RWPE2 (cell line): ENCODE measurements at regions not wholly inside any gene's neighbourhood (a gene's known extent, or its start where the extent isn't known, plus 50 kb on each side); places are given as distances from the start of the nearest gene placed in this dataset.

Source experiments
- ATAC-seq: fragments of 200-7000 bp; cut with Tn5 transposase; 3 replicates; pipeline ENCODE4 v1.9.1; 2021; ENCODE audit warnings: low read depth
- DNase-seq: peaks from one replicate; pipeline ENCODE4 v3.0.0-alpha.2; 2020; ENCODE audit warnings: low spot score
- H3K27ac ChIP-seq: fragments of 450-650 bp; 2 replicates; pipeline ENCODE4 v1.5.1; 2017; ENCODE audit warnings: mild to moderate bottlenecking; ENCODE audit not compliant: poor library complexity, severe bottlenecking
- H3K27me3 ChIP-seq: fragments of 250-450 bp; sonication (Bioruptor Pico); 2 replicates; pipeline ENCODE4 v1.5.1; 2021; ENCODE audit warnings: mild to moderate bottlenecking, moderate library complexity; ENCODE audit not compliant: insufficient read depth, poor library complexity, severe bottlenecking
- H3K36me3 ChIP-seq: fragments of 250-450 bp; sonication (Bioruptor Pico); 2 replicates; pipeline ENCODE4 v1.5.1; 2020; ENCODE audit warnings: low read depth, mild to moderate bottlenecking, moderate library complexity
- H3K4me1 ChIP-seq: fragments of 250-450 bp; sonication (Bioruptor Pico); 2 replicates; pipeline ENCODE4 v1.5.1; 2021; ENCODE audit warnings: mild to moderate bottlenecking, moderate library complexity; ENCODE audit not compliant: insufficient read depth, poor library complexity, severe bottlenecking
- H3K4me3 ChIP-seq: fragments of 250-450 bp; sonication (Bioruptor Pico); 2 replicates; pipeline ENCODE4 v1.5.1; 2021; ENCODE audit warnings: mild to moderate bottlenecking, moderate library complexity; ENCODE audit not compliant: severe bottlenecking
- H3K9me3 ChIP-seq: fragments of 250-450 bp; sonication (Bioruptor Pico); 2 replicates; pipeline ENCODE4 v1.5.1; 2021; ENCODE audit warnings: mild to moderate bottlenecking, moderate library complexity; ENCODE audit not compliant: severe bottlenecking
- CTCF ChIP-seq: fragments of 450-650 bp; IDR thresholded peaks from one replicate; pipeline ENCODE4 v1.5.1; 2017; ENCODE audit warnings: mild to moderate bottlenecking, moderate library complexity; ENCODE audit not compliant: poor library complexity, severe bottlenecking

- no peak overlapping the region for H3K27ac ChIP-seq
- DNase-seq (no peak), ATAC-seq (no peak)
- no peak overlapping the region for H3K4me3 ChIP-seq
- no peaks in the 10 kb centered on the region for H3K27me3 ChIP-seq
- H3K4me1 ChIP-seq: no peaks in the 10 kb centered on the region
- H3K9me3 ChIP-seq: no peaks in the 10 kb centered on the region
- no peak for TF ChIP-seq CTCF
- H3K36me3 ChIP-seq: no peaks in the 10 kb centered on the region
These were observed 56.3 kb upstream of the NCKAP5 start for GRCh38 chr2:133624551-133624950.

- no peaks in the 10 kb centered on the region for H3K4me1 ChIP-seq
- no peaks in the 10 kb centered on the region for H3K27me3 ChIP-seq
- no peaks in the 10 kb centered on the region for H3K9me3 ChIP-seq
- DNase-seq (no peak), ATAC-seq (no peak)
- no peak overlapping the region for H3K4me3 ChIP-seq
- H3K27ac ChIP-seq: no peak overlapping the region
- TF ChIP-seq CTCF: no peak
- no peaks in the 10 kb centered on the region for H3K36me3 ChIP-seq
These were observed 59.5 kb upstream of the NCKAP5 start for GRCh38 chr2:133627741-133628140.

GRCh38 chr2:133633309-133633708 lies 65.0 kb upstream of the NCKAP5 start:
- TF ChIP-seq CTCF: no peak
- Histone ChIP-seq H3K9me3 (no peaks in the 10 kb centered on the region), H3K27ac (no peak overlapping the region), H3K4me3 (no peak overlapping the region), H3K27me3 (no peaks in the 10 kb centered on the region), H3K4me1 (no peaks in the 10 kb centered on the region), H3K36me3 (no peaks in the 10 kb centered on the region)
- ATAC-seq (no peak), DNase-seq (no peak)

GRCh38 chr2:133633881-133634409 lies 65.7 kb upstream of the NCKAP5 start:
- H3K36me3 ChIP-seq: no peaks in the 10 kb centered on the region
- H3K9me3 ChIP-seq: no peaks in the 10 kb centered on the region
- H3K4me1 ChIP-seq: no peaks in the 10 kb centered on the region
- H3K27ac ChIP-seq: no peak overlapping the region
- ATAC-seq (no peak; the same call in 2 of the 3 replicates), DNase-seq (no peak)
- no peaks in the 10 kb centered on the region for H3K27me3 ChIP-seq
- no peak overlapping the region for H3K4me3 ChIP-seq
- no peak for TF ChIP-seq CTCF

- Histone ChIP-seq H3K9me3 (no peaks in the 10 kb centered on the region), H3K4me1 (no peaks in the 10 kb centered on the region), H3K27me3 (no peaks in the 10 kb centered on the region), H3K4me3 (no peak overlapping the region), H3K27ac (no peak overlapping the region), H3K36me3 (no peaks in the 10 kb centered on the region)
- TF ChIP-seq CTCF: no peak
- ATAC-seq (no peak), DNase-seq (no peak)
These were observed 66.9 kb upstream of the NCKAP5 start for GRCh38 chr2:133635131-133635530.
